ENCODE measurements at regions not wholly inside any gene's neighbourhood (a gene's known extent, or its start where the extent isn't known, plus 50 kb on each side); places are given as distances from the start of the nearest gene placed in this dataset.
"Not testable (repeated sequence)": the region's sequence is repeated elsewhere in the genome, so short reads cannot be mapped to it uniquely, and the experiment has no call there.

DNA sequence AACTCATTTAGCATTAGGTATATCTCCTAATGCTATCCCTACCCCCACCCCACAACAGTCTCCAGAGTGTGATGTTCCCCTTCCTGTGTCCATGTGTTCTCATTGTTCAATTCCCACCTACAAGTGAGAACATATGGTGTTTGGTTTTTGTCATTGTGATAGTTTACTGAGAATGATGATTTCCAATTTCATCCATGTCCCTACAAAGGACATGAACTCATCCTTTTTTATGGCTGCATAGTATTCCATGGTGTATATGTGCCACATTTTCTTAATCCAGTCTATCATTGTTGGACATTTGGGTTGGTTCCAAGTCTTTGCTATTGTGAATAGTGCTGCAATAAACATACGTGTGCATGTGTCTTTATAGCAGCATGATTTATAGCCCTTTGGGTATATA is 389.8 kb downstream of the MAGEE1 start:
- not testable (repeated sequence) for H3K4me3 ChIP-seq (ENCODE audit: low read depth in 1 of 3, low read length in 3 of 3); DNase-seq (ENCODE audit: low spot score); H3K9me3 ChIP-seq (ENCODE audit: control insufficient read depth in 4 of 4, low read length in 3 of 4); H3K36me3 ChIP-seq (ENCODE audit: control insufficient read depth in 4 of 4, insufficient read depth in 3 of 4, low read depth in 1 of 4, low read length in 3 of 4); H3K9ac ChIP-seq (ENCODE audit: low read depth in 1 of 2, low read length in 2 of 2); H3K27ac ChIP-seq (ENCODE audit: low read depth in 1 of 2, low read length in 2 of 2); H3K27me3 ChIP-seq (ENCODE audit: control insufficient read depth in 4 of 4, insufficient read depth in 4 of 4, low read length in 3 of 4); H3K4me1 ChIP-seq (ENCODE audit: control insufficient read depth in 4 of 4, insufficient read depth in 4 of 4, low read length in 3 of 4)
- WGBS, result no CpG with 5 or more reads among the region's 1 CpG

DNA sequence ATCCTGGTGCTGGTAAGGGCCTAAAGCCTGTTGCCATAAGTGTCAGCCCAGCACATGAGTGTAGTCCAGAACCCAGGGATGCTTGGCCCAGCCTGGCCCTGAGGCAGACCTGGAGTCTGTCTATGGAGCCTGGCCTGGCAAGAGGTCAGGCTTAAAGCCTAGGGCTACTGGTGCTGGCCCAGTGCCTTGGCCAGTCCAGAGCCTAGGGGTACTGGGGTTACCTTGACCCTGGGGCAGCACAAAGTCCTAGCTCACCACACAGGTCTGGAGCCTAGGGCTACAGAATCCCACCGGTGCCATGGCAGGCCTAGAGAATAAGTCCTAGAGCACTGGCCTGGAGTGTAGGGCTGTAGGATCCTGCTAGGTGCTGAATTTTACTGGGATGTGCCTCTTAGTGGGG is 393.8 kb downstream of the MAGEE1 start:
- Histone ChIP-seq H3K9me3 (ENCODE audit: control insufficient read depth in 4 of 4, low read length in 3 of 4) (no peaks in the 10 kb centered on the region), H3K4me3 (ENCODE audit: low read depth in 1 of 3, low read length in 3 of 3) (no peak overlapping the region), H3K27ac (ENCODE audit: low read depth in 1 of 2, low read length in 2 of 2) (no peak overlapping the region), H3K27me3 (ENCODE audit: control insufficient read depth in 4 of 4, insufficient read depth in 4 of 4, low read length in 3 of 4) (no peaks in the 10 kb centered on the region), H3K9ac (ENCODE audit: low read depth in 1 of 2, low read length in 2 of 2) (no peak overlapping the region), H3K4me1 (ENCODE audit: control insufficient read depth in 4 of 4, insufficient read depth in 4 of 4, low read length in 3 of 4) (no peaks in the 10 kb centered on the region), H3K36me3 (ENCODE audit: control insufficient read depth in 4 of 4, insufficient read depth in 3 of 4, low read depth in 1 of 4, low read length in 3 of 4) (no peaks in the 10 kb centered on the region)
- TF ChIP-seq TAF1 (conservative IDR thresholded peaks at IDR 0.05) (no peak), REST (IDR thresholded peaks at IDR 0.05) (no peak), GABPA (IDR thresholded peaks at IDR 0.05 in 1 of 2, conservative IDR thresholded peaks at IDR 0.05 in 1 of 2) (no peak), RAD21 (IDR thresholded peaks at IDR 0.05) (no peak), HNF4G (IDR thresholded peaks at IDR 0.05) (no peak), ATF3 (IDR thresholded peaks at IDR 0.05) (no peak), JUND (IDR thresholded peaks at IDR 0.05) (no peak), RXRA (IDR thresholded peaks at IDR 0.05) (no peak), FOXA1 (IDR thresholded peaks at IDR 0.05) (no peak), SP1 (IDR thresholded peaks at IDR 0.05) (no peak), EGR1 (IDR thresholded peaks at IDR 0.05; ENCODE audit: low read depth in 2 of 2) (no peak), HNF4A (conservative IDR thresholded peaks at IDR 0.05) (no peak), NR2F2 (IDR thresholded peaks at IDR 0.05) (no peak), FOXA2 (IDR thresholded peaks at IDR 0.05) (no peak), YY1 (IDR thresholded peaks at IDR 0.05) (no peak)
- TF ChIP-seq, protein P1, sequence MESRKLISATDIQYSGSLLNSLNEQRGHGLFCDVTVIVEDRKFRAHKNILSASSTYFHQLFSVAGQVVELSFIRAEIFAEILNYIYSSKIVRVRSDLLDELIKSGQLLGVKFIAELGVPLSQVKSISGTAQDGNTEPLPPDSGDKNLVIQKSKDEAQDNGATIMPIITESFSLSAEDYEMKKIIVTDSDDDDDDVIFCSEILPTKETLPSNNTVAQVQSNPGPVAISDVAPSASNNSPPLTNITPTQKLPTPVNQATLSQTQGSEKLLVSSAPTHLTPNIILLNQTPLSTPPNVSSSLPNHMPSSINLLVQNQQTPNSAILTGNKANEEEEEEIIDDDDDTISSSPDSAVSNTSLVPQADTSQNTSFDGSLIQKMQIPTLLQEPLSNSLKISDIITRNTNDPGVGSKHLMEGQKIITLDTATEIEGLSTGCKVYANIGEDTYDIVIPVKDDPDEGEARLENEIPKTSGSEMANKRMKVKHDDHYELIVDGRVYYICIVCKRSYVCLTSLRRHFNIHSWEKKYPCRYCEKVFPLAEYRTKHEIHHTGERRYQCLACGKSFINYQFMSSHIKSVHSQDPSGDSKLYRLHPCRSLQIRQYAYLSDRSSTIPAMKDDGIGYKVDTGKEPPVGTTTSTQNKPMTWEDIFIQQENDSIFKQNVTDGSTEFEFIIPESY (IDR thresholded peaks at IDR 0.05), result no peak
- TF ChIP-seq, protein P2, sequence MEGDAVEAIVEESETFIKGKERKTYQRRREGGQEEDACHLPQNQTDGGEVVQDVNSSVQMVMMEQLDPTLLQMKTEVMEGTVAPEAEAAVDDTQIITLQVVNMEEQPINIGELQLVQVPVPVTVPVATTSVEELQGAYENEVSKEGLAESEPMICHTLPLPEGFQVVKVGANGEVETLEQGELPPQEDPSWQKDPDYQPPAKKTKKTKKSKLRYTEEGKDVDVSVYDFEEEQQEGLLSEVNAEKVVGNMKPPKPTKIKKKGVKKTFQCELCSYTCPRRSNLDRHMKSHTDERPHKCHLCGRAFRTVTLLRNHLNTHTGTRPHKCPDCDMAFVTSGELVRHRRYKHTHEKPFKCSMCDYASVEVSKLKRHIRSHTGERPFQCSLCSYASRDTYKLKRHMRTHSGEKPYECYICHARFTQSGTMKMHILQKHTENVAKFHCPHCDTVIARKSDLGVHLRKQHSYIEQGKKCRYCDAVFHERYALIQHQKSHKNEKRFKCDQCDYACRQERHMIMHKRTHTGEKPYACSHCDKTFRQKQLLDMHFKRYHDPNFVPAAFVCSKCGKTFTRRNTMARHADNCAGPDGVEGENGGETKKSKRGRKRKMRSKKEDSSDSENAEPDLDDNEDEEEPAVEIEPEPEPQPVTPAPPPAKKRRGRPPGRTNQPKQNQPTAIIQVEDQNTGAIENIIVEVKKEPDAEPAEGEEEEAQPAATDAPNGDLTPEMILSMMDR (IDR thresholded peaks at IDR 0.05; ENCODE audit: low read depth, low read length, missing input control), result no peak
- TF ChIP-seq, protein P3, sequence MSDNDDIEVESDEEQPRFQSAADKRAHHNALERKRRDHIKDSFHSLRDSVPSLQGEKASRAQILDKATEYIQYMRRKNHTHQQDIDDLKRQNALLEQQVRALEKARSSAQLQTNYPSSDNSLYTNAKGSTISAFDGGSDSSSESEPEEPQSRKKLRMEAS (IDR thresholded peaks at IDR 0.05), result no peak
- 100% methylated on average over 1 of the region's 1 CpG for WGBS
- DNase-seq (ENCODE audit: low spot score), result no peak

Measured in liver (tissue), 8 donors.